ENCODE measurements at regions not wholly inside any gene's neighbourhood (a gene's known extent, or its start where the extent isn't known, plus 50 kb on each side); places are given as distances from the start of the nearest gene placed in this dataset.
"Not testable (repeated sequence)": the region's sequence is repeated elsewhere in the genome, so short reads cannot be mapped to it uniquely, and the experiment has no call there.

DNA sequence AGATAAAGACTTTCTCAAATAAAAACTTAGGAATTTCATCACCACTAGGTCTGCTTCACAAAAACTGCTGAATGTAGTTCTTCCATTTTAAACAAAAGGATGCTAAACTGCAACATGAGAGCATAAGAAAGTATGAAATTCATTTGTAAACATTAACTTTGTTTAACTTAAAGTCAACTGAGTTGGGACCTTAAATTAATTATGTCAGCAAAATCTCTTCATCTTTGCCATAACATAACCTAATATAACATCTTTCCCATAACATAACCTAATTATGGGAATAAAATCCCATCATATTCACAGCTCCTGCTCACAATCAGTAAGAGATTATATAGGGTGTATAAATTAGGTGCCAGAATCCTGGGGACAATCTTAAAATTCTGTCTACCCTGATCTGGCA, 78.8 kb upstream of the PCSK5 start:
- no peak for DNase-seq

DNA sequence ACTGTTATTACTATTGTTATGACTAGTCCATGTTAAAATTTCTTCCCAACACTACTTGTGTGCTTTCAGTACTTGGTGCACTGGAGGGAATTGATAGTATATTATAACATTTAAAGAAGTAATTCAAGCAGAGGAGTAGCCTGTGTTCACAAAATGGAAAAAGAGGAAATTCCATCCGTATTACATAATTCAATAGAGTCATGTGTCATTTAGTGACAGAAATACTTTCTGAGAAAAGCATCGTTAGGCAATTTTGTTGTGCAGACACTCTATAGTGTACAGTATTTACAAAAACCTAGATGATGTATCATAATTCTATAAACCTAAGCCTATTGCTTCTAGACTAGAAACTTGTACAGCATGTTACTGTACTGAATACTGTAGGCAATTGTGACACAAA, 78.3 kb upstream of the PCSK5 start:
- DNase-seq: no peak

DNA sequence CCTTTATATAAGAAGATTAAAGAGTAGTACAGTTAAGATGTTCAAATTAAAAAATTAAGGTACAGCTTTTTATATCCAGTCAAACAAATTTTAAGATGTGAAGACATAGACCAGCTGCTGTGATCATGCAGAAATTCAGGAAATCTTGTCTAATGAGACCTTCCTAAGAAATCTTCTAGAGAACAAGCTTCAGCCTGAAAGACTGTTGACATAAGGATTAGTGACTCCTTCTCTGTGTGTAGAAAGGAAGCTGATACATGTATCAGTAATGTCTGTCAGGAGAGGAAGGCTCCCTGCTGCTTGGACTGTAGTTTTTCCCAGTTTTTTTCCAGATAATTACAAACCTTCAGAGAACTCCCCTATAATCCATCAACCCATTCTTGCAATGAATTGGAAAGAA, 75.8 kb upstream of the PCSK5 start:
- no peak for DNase-seq

DNA sequence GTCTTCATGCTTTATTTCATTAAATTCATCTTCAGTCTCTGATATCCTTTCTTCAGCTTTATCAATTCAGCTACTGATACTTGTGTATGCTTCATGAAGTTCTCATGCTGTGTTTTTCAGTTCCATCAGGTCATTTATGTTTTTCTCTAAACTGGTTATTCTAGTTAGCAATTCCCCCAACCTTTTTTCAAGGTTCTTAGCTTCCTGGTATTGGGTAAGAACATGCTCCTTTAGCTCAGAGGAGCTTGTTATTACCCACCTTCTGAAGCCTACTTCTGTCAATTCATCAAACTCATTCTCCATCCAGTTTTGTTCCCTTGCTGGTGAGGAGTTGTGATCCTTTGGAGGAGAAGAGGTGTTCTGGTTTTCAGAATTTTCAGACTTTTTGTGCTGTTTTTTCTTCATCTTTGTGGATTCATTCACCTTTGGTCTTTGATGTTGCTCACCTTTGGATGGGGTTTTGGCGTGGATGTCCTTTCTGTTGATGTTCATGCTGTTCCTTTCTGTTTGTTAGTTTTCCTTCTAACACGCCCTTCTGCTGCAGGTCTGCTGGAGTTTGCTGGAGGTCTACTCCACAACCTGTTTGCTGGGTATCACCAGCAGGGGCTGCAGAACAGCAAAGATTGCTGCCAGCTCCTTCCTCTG, 69.9 kb upstream of the PCSK5 start:
- DNase-seq: not testable (repeated sequence)

DNA sequence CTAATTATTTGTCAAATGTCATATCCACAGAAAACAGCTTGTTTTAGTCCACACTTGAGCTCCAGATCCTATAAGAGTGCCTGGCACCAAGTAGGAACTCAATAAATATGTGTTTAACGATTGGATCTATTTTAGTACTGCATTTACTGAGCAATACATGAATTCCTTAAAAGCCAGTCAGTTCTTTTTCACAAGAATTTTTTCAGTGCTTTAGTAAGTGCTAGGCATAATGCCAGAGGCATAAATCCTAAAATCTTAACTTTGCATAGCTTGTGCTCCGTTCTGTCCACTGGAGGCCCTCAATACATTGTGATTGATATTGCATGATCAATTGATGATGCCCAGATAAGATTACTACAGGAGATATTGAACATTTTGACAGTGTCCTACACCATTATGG, 67.3 kb upstream of the PCSK5 start:
- no peak for DNase-seq

DNA sequence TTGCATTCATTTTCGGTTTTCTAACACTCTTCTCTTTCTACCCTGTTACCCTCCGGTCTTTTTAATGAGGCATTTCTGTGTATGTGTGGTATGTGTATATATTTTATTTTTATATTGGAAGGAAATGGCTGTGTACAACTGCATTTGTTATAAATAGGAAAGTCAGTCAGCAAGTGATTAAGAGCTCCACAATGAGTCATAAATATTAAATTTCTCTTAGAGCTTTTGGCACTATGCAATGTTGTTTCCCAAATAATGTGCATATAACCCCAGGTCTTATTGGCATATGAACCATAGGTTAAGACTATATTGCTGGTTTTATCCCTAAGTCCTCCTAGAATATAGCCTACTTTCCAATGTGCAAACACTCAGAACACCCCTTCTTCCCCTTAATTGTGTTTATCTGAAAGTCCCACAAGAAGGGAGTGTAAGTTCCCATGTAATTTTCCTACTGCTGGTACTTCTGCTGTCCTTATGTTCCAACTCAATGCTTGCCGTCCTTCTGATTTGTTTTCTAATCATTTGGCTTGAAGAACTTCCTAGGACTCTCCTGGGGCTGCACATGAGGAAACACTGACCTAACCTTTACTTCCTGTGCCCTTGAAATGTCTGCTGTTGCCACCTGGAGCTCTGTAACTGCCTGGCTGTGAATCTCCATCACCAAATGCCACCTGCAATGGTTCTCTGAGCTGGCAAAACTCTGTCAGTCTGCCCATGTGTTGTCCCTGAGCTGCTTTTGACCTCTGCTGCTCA, 65.5 kb upstream of the PCSK5 start:
- DNase-seq: no peak

DNA sequence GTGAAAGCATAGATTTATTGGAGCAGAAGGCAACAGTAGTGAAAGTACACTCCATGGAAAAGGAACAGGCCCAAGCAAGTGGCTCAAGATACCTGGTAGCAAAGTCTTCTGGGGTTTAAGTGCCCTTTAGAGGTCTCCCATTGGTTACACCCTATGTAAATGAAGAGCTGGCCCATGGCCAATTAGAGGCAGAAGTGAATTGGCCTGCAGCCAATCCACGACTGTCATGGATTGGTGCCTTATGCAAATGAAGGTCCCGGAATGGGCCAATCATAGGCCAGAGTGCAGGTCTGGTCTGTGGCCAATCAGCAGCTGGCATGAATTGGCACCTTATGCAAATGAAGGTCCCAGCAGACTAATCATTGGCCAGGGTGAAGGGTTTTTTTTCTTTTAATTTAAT, 64.2 kb upstream of the PCSK5 start:
- DNase-seq: no peak

DNA sequence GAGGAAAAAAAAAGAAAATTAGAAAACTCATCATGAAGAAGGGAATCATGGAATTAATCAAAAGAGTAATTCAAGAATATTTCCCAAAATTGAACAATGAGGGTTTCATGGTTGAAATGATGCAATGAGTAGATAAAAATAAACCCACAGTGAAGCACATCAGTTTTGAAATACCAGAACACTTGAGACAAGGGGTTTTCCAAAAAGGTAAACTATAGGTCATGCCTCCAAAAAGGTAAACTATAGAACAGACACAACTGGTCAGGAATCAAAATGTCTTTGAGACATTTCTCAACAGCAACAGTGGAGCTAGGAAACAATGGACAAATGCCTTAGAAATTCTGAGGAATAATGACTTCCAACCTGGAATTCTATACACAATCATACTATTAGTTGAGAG, 60.2 kb upstream of the PCSK5 start:
- no peak for DNase-seq

DNA sequence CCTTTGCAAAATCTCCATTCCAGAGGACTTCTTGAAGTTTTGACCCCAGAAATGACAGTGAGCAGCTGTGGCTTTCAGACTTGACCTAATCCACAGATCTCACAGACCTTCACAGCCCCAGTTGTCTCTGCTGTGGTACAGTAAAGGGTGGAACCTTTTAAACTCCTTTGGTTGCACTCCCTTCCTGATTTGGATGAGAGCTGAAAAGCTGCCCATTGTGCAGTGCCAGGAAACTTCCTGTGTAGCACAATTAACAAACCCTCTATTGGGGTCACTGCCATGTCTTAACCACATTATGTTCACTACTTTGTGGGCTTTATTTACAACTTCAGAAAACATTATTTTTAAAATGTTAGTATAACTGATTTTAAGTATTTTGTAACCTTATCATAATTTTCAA, 56.7 kb upstream of the PCSK5 start:
- no peak for DNase-seq

DNA sequence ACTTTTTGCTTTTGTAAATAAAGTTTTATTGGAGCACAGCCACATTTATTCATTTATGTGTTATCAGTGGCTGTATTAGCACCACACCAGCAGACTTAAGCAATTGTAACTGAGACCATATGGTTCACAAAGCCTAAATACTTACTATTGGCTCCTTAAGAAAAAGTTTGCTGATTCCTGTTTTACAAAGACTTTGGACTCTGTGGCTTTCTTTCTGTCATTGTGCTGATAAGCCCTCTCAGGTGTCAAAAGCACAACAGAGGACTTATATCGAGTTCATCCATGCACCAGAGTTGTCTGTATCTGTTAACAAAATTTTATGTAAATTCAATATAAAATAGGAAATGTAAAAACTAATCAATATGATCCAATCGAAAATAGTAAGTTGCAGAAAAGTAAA, 55.6 kb upstream of the PCSK5 start:
- no peak for DNase-seq

Data from GDM1 (cell line).